Mucosa of rectum (tissue), 2 donors: ENCODE measurements at regions not wholly inside any gene's neighbourhood (a gene's known extent, or its start where the extent isn't known, plus 50 kb on each side); places are given as distances from the start of the nearest gene placed in this dataset.

ENCODE experiments used
- H3K27ac ChIP-seq, 2 donors: one replicate each; pipeline ENCODE4 v1.7.0; 2013; ENCODE audit warnings: inconsistent platforms in 2 of 2, low read depth in 2 of 2, low read length in 2 of 2
- H3K27me3 ChIP-seq, 2 donors: one replicate each; pipeline ENCODE4 v1.7.0; 2013; ENCODE audit warnings: low read length in 2 of 2; ENCODE audit not compliant: control insufficient read depth in 2 of 2, insufficient read depth in 2 of 2
- H3K36me3 ChIP-seq, 2 donors: one replicate each; pipeline ENCODE4 v1.7.0; 2013; ENCODE audit warnings: low read length in 2 of 2; ENCODE audit not compliant: control insufficient read depth in 2 of 2, insufficient read depth in 2 of 2
- H3K4me1 ChIP-seq, 2 donors: one replicate each; pipeline ENCODE4 v1.7.0; 2013; ENCODE audit warnings: low read length in 2 of 2, mild to moderate bottlenecking in 1 of 2; ENCODE audit not compliant: control insufficient read depth in 2 of 2, insufficient read depth in 2 of 2
- H3K4me3 ChIP-seq, 2 donors: one replicate each; pipeline ENCODE4 v1.7.0; 2013; ENCODE audit warnings: low read length in 2 of 2
- H3K9ac ChIP-seq, 2 donors: one replicate each; pipeline ENCODE4 v1.7.0; 2013; ENCODE audit warnings: low read length in 2 of 2, low read depth in 1 of 2, mild to moderate bottlenecking in 1 of 2
- H3K9me3 ChIP-seq, 2 donors: one replicate each; pipeline ENCODE4 v1.7.0; 2013; ENCODE audit warnings: low read length in 2 of 2; ENCODE audit not compliant: control insufficient read depth in 2 of 2
- donor health status: healthy.
- donor health status: Normal muscosa, but diverticular disease.

DNA sequence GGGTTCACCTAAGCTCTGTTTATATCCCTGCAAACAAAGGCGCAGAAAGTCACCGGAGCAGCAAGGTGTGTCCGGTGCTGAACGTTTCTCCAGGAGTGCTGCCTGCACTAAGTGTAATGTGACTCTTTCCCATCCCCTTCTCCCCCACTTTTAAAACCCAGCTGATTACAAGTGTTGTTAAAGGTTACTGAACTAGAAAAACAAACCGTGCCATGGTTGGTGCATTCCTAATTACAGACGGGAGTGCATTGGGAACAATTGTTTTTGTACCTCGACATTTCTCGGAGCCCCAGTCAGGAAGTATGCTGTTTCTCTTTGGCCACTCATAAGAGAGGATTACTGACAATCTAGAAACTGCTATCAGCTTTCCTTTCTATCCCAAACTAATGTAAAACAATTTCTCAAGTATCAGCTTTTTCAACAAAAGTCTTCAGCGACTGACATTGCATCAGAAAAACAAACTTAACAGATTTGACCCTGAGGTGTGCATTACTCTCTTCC lies 441.0 kb upstream of the SALL1 start:
- H3K4me3 ChIP-seq = no peak overlapping the region
- no peak overlapping the region for H3K27ac ChIP-seq
- H3K4me1 ChIP-seq = no peaks in the 10 kb centered on the region
- H3K9ac ChIP-seq = no peak overlapping the region
- no peaks in the 10 kb centered on the region for H3K36me3 ChIP-seq
- H3K27me3 ChIP-seq = no peaks in the 10 kb centered on the region
- no peaks in the 10 kb centered on the region for H3K9me3 ChIP-seq

GRCh38 chr16:51591480-51591879 lies 440.4 kb upstream of the SALL1 start:
- H3K4me1 ChIP-seq = no peaks in the 10 kb centered on the region
- H3K4me3 ChIP-seq = no peak overlapping the region
- no peaks in the 10 kb centered on the region for H3K9me3 ChIP-seq
- no peak overlapping the region for H3K27ac ChIP-seq
- H3K36me3 ChIP-seq = no peaks in the 10 kb centered on the region
- H3K27me3 ChIP-seq = no peaks in the 10 kb centered on the region
- H3K9ac ChIP-seq = no peak overlapping the region

DNA sequence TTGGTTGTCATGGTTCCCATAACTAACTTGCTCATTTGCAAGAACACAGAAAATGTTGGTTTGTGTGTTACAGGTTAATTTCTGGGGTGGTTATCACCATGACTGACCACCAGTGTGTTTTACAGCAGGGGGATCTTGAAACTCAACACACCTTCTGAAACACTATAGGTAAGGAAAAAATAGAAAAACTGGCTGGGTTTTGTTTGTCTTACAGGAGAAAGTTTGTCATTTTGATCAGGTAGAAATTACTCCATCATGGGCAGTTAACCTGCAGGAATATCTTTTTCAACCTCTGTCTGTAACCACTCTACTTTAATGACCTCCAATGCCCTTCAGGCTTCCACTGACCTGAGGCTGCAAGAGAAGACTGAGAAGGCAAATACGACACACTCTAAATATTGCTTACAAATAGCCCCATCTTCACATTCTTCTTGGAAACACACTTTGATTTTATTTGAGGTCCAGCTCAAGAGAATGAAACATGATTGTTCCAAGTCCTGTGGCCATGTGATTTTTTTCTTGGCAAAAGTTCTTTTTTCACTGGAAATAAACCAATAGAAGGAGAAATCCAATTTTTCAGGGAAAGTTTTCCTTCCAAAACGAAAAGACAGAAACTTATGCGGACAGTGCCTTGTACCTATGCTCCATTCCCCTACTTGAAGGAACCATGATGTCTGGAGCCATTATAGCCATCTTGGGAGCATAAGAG lies 428.7 kb upstream of the SALL1 start:
- Histone ChIP-seq H3K27me3 (no peaks in the 10 kb centered on the region), H3K4me3 (no peak overlapping the region), H3K4me1 (no peaks in the 10 kb centered on the region), H3K27ac (no peak overlapping the region), H3K9ac (no peak overlapping the region), H3K9me3 (no peaks in the 10 kb centered on the region), H3K36me3 (no peaks in the 10 kb centered on the region)

- Histone ChIP-seq H3K27ac (no peak overlapping the region), H3K4me1 (no peaks in the 10 kb centered on the region), H3K27me3 (no peaks in the 10 kb centered on the region), H3K9ac (no peak overlapping the region), H3K4me3 (no peak overlapping the region), H3K9me3 (no peaks in the 10 kb centered on the region), H3K36me3 (no peaks in the 10 kb centered on the region)
These were observed 426.7 kb upstream of the SALL1 start for GRCh38 chr16:51577621-51578303.

GRCh38 chr16:51576498-51577195 lies 425.6 kb upstream of the SALL1 start:
- H3K36me3 ChIP-seq = no peaks in the 10 kb centered on the region
- no peaks in the 10 kb centered on the region for H3K27me3 ChIP-seq
- H3K4me3 ChIP-seq = no peak overlapping the region
- no peaks in the 10 kb centered on the region for H3K4me1 ChIP-seq
- H3K9me3 ChIP-seq = no peaks in the 10 kb centered on the region
- H3K27ac ChIP-seq = no peak overlapping the region
- H3K9ac ChIP-seq = no peak overlapping the region

GRCh38 chr16:51573191-51573590 lies 422.1 kb upstream of the SALL1 start:
- Histone ChIP-seq H3K4me3 (no peak overlapping the region), H3K27me3 (no peaks in the 10 kb centered on the region), H3K4me1 (no peaks in the 10 kb centered on the region), H3K36me3 (no peaks in the 10 kb centered on the region), H3K9ac (no peak overlapping the region), H3K9me3 (no peaks in the 10 kb centered on the region), H3K27ac (no peak overlapping the region)

DNA sequence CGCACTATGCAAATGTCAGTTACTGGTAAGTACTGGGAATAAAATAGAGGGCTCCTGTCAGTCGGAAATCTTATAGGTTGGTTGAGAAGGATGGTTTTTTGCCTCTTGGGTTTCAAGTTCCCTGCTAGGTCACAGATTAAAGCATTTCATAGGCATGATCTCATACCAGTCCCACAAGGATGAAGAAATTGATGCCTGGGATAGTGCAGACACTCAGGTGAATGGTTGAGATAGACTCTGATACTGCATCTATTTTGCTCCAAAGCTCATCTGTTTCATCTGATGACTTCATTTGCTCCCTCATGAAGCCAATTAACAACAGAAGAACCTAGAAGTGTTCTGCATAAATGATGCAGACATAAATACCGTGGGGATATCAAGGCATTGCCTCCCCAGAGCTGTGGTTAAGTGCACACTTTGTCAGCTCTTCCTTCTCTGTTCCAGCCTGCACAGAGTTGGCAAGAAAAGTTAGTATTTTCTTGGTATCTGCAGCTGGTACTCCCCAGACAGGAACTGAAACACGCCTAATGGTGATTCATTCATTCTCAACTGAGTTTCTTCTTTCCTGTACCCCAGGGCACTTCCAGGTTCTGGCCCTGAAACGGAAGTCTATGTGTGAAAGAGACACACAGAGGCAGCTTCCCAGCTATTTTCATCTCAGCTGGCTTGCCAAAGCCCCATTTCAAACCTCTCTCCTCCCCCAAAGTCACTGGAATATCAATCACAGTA lies 418.3 kb upstream of the SALL1 start:
- no peak overlapping the region for H3K27ac ChIP-seq
- H3K9ac ChIP-seq = no peak overlapping the region
- H3K36me3 ChIP-seq = no peaks in the 10 kb centered on the region
- no peaks in the 10 kb centered on the region for H3K4me1 ChIP-seq
- H3K9me3 ChIP-seq = no peaks in the 10 kb centered on the region
- H3K4me3 ChIP-seq = no peak overlapping the region
- H3K27me3 ChIP-seq = no peaks in the 10 kb centered on the region

- Histone ChIP-seq H3K27me3 (no peaks in the 10 kb centered on the region), H3K9ac (no peak overlapping the region), H3K36me3 (no peaks in the 10 kb centered on the region), H3K4me3 (no peak overlapping the region), H3K4me1 (no peaks in the 10 kb centered on the region), H3K9me3 (no peaks in the 10 kb centered on the region), H3K27ac (no peak overlapping the region)
These were observed 416.8 kb upstream of the SALL1 start for GRCh38 chr16:51567911-51568310.

DNA sequence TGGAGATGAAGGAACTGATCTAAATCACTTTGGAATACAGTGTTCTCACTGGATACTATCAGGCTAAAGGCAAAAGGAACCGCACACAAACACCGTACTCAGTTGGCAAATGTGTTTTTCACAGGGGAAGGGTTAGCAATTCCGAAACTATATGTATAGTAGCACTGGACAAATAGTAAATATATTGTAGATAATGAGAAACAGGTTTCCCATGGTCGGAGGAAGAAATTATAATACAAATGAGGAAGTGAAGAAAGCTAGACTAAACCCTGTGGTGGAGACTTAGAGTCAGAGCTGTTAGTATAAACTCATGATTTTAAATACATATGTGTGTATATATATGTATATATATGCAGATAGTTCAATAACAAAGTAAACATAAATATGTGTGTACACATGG lies 414.1 kb upstream of the SALL1 start:
- Histone ChIP-seq H3K27ac (no peak overlapping the region), H3K27me3 (no peaks in the 10 kb centered on the region), H3K4me3 (no peak overlapping the region), H3K9ac (no peak overlapping the region), H3K9me3 (no peaks in the 10 kb centered on the region), H3K4me1 (no peaks in the 10 kb centered on the region), H3K36me3 (no peaks in the 10 kb centered on the region)

- no peaks in the 10 kb centered on the region for H3K9me3 ChIP-seq
- no peak overlapping the region for H3K27ac ChIP-seq
- H3K4me1 ChIP-seq = no peaks in the 10 kb centered on the region
- H3K9ac ChIP-seq = no peak overlapping the region
- H3K27me3 ChIP-seq = no peaks in the 10 kb centered on the region
- H3K4me3 ChIP-seq = no peak overlapping the region
- no peaks in the 10 kb centered on the region for H3K36me3 ChIP-seq
These were observed 411.8 kb upstream of the SALL1 start for GRCh38 chr16:51562891-51563290.
